GM12878 (cell line): ENCODE measurements at regions not wholly inside any gene's neighbourhood (a gene's known extent, or its start where the extent isn't known, plus 50 kb on each side); places are given as distances from the start of the nearest gene placed in this dataset.

Experiments used
- ATAC-seq: fragments of 200-7000 bp; cut with Tn5 transposase; 3 replicates; pipeline ENCODE4 v1.9.1; 2020; ENCODE audit warnings: mild to moderate bottlenecking, moderate library complexity
- BruUV-seq: library from RNA; stranded (reverse); fragments of 400-500 nt; replicated peaks from 2 replicates; lab custom pipeline; 2021; lab: Mats Ljungman, UMichigan
- CTCF ChIA-PET: fragments of 300-600 bp; sonication (Branson Sonifier 250); formaldehyde crosslinking; extraction: SDS; loops from one replicate; lab custom pipeline; 2021; ENCODE audit warnings: inconsistent platforms; lab: Yijun Ruan, JAX
- POLR2A ChIA-PET: fragments of 350-600 bp; formaldehyde crosslinking; extraction: SDS; loops from one replicate; lab custom pipeline; 2021; ENCODE audit warnings: inconsistent platforms; lab: Charles Lee
- RAD21 ChIA-PET: fragments of 300-600 bp; sonication (Branson Sonifier 250); formaldehyde crosslinking; loops from one replicate; lab custom pipeline; 2023; ENCODE audit warnings: antibody characterized with exemption; ENCODE audit not compliant: unreplicated experiment; lab: Charles Lee
- SMC1A ChIA-PET: fragments of 300-600 bp; sonication (Branson Sonifier 250); formaldehyde crosslinking; loops from one replicate; lab custom pipeline; 2023; ENCODE audit not compliant: unreplicated experiment, uncharacterized antibody; lab: Charles Lee
- DNase-seq: peaks from one replicate; pipeline ENCODE4 v3.0.0-alpha.2; 2011; ENCODE audit warnings: low read depth, low spot score
- FAIRE-seq: peaks from 3 replicates; lab custom pipeline; 2011; peaks lifted over from hg19 to GRCh38; lab: Jason Lieb, UNC
- H2AFZ ChIP-seq: 2 replicates; pipeline ENCODE4 v1.6.0; 2011; ENCODE audit warnings: low read depth, low read length, control low read depth; ENCODE audit not compliant: control insufficient read depth
- H3K27ac ChIP-seq: 2 replicates; pipeline ENCODE4 v1.5.1; 2011; ENCODE audit warnings: control low read depth; ENCODE audit not compliant: control insufficient read depth, insufficient read depth
- H3K27me3 ChIP-seq, 2 experiments: replicated peaks in 1 of 2; 2 replicates each; pipeline versions ENCODE4 v1.6.0 to v1.6.1; 2011; ENCODE audit warnings: low read length in 1 of 2; ENCODE audit not compliant: control insufficient read depth in 2 of 2, insufficient read depth in 2 of 2
- H3K36me3 ChIP-seq, 2 experiments: 2 replicates each; pipeline ENCODE4 v1.5.1; 2011; ENCODE audit warnings: low read length in 1 of 2; ENCODE audit not compliant: control insufficient read depth in 2 of 2, insufficient read depth in 2 of 2
- H3K4me1 ChIP-seq: 2 replicates; pipeline ENCODE4 v1.6.1; 2011; ENCODE audit warnings: mild to moderate bottlenecking, low read length, moderate library complexity, mixed read lengths; ENCODE audit not compliant: control insufficient read depth, insufficient read depth
- H3K4me2 ChIP-seq: 2 replicates; pipeline ENCODE4 v1.6.0; 2011; ENCODE audit warnings: control low read depth; ENCODE audit not compliant: control insufficient read depth, insufficient read depth
- H3K4me3 ChIP-seq: fragments of 200-600 bp; sonication (generic); 2 replicates; pipeline ENCODE4 v1.5.1; 2016
- H3K79me2 ChIP-seq: 2 replicates; pipeline ENCODE4 v1.6.0; 2011; ENCODE audit warnings: low read length; ENCODE audit not compliant: control insufficient read depth, insufficient read depth
- H3K9ac ChIP-seq: 2 replicates; pipeline ENCODE4 v1.8.0; 2011; ENCODE audit warnings: low read length, control low read depth, mixed read lengths; ENCODE audit not compliant: control insufficient read depth, insufficient read depth
- H3K9me3 ChIP-seq: replicated peaks from 3 replicates; pipeline ENCODE4 v1.5.1; 2011; ENCODE audit warnings: mild to moderate bottlenecking, low read length; ENCODE audit not compliant: control insufficient read depth, insufficient read depth
- H4K20me1 ChIP-seq: 2 replicates; pipeline ENCODE4 v1.6.0; 2011; ENCODE audit not compliant: control insufficient read depth, insufficient read depth
- CBX3 ChIP-seq: fragments of 200-600 bp; sonication (generic); IDR thresholded peaks from 2 replicates; pipeline ENCODE4 v1.6.1; 2016; ENCODE audit warnings: low read depth, borderline replicate concordance
- CBX5 ChIP-seq: sonication (generic); IDR thresholded peaks from 2 replicates; pipeline ENCODE4 v1.6.1; 2016; ENCODE audit warnings: low read depth, moderate library complexity, mild to moderate bottlenecking, inconsistent platforms
- EGR1 ChIP-seq, 2 experiments: IDR thresholded peaks; 1 replicate in 1 of 2; 2 replicates in 1 of 2; pipeline ENCODE4 v1.6.1; 2011 to 2012; ENCODE audit warnings: low read depth in 2 of 2, low read length in 2 of 2, borderline replicate concordance in 1 of 2, mild to moderate bottlenecking in 1 of 2, moderate library complexity in 1 of 2
- ETV6 ChIP-seq, 2 experiments: fragments of 450-650 bp in 1 of 2; IDR thresholded peaks in 1 of 2; conservative IDR thresholded peaks in 1 of 2; 2 replicates each; pipeline ENCODE4 v1.6.1; 2014; ENCODE audit warnings: antibody characterized with exemption in 1 of 2, borderline replicate concordance in 1 of 2, low read depth in 1 of 2, mild to moderate bottlenecking in 1 of 2, moderate library complexity in 1 of 2
- KAT2A ChIP-seq: conservative IDR thresholded peaks from 2 replicates; pipeline ENCODE4 v1.6.1; 2011; ENCODE audit warnings: low read depth, low read length; ENCODE audit not compliant: control insufficient read depth
- PAX8 ChIP-seq: fragments of 450-650 bp; IDR thresholded peaks from 2 replicates; pipeline ENCODE4 v1.6.1; 2017; ENCODE audit warnings: mild to moderate bottlenecking, moderate library complexity
- PML ChIP-seq: IDR thresholded peaks from 2 replicates; pipeline ENCODE4 v1.6.1; 2012; ENCODE audit warnings: low read length, inconsistent platforms
- RAD21 ChIP-seq: IDR thresholded peaks from 2 replicates; pipeline ENCODE4 v1.6.1; 2011; ENCODE audit warnings: mild to moderate bottlenecking, low read depth, low read length, moderate library complexity; ENCODE audit not compliant: insufficient read depth
- RCOR1 ChIP-seq: conservative IDR thresholded peaks from 2 replicates; pipeline ENCODE4 v1.6.1; 2012; ENCODE audit warnings: low read depth, low read length, improper control_type of control experiment
- STAT1 ChIP-seq: fragments of 450-650 bp; conservative IDR thresholded peaks from 2 replicates; pipeline ENCODE4 v1.6.1; 2014; ENCODE audit warnings: antibody characterized with exemption, mild to moderate bottlenecking
- USF1 ChIP-seq: IDR thresholded peaks from 2 replicates; pipeline ENCODE4 v1.6.1; 2011; ENCODE audit warnings: borderline replicate concordance, low read depth, mild to moderate bottlenecking, moderate library complexity, mixed read lengths, low read length; ENCODE audit not compliant: insufficient read depth; ENCODE audit errors: extremely low read length
- ZNF217 ChIP-seq: fragments of 450-650 bp; IDR thresholded peaks from 2 replicates; pipeline ENCODE4 v1.6.1; 2017; ENCODE audit warnings: antibody characterized with exemption, mild to moderate bottlenecking
- WGBS: methylation state at CpG from one replicate; pipeline ENCODE4 v1.1.6; 2016; ENCODE audit warnings: low lambda C conversion rate; ENCODE audit not compliant: insufficient replicate concordance, insufficient coverage; ENCODE audit errors: missing lambda C conversion rate; 5-methylcytosine and 5-hydroxymethylcytosine counted together
- in situ Hi-C: fragments of 300-500 bp; cut with MboI; formaldehyde crosslinking; loops from 9 replicates; pipeline ENCODE4 v1.14.3; 2018; ENCODE audit warnings: mixed read lengths
- intact Hi-C: fragments of 100-400 bp; cut with micrococcal nuclease; formaldehyde crosslinking; loops from one replicate; pipeline ENCODE4 v1.14.2; 2022; ENCODE audit not compliant: unreplicated experiment
- TF ChIP-seq, protein P1 (sequence below): fragments of 450-650 bp; formaldehyde crosslinking; IDR thresholded peaks from 2 replicates; pipeline ENCODE4 v1.5.0; 2022; ENCODE audit warnings: mild to moderate bottlenecking, missing genetic modification characterization
- TF ChIP-seq, protein P2 (sequence below): IDR thresholded peaks from 2 replicates; pipeline ENCODE4 v1.6.1; 2012; ENCODE audit warnings: low read depth, low read length, improper control_type of control experiment

DNA sequence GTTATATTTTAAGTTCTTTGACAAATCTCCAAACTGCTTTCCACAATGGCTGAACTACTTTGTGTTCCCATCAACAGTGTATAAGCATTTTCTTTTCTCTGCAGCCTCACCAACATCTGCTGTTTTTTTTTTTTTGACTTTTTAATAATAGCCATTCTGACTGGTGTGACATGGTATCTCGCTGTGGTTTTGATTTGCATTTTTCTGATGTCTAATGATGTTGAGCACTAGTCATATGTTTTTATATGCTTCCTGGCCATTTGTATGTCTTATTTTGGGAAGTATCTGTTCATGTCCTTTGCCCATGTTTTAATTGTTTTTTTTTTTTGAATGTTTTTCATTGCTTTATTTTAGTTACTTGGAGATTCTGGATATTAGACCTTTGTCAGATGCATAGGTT, 196.6 kb downstream of the PLK2 start (continued):
- TF ChIP-seq, protein P1, sequence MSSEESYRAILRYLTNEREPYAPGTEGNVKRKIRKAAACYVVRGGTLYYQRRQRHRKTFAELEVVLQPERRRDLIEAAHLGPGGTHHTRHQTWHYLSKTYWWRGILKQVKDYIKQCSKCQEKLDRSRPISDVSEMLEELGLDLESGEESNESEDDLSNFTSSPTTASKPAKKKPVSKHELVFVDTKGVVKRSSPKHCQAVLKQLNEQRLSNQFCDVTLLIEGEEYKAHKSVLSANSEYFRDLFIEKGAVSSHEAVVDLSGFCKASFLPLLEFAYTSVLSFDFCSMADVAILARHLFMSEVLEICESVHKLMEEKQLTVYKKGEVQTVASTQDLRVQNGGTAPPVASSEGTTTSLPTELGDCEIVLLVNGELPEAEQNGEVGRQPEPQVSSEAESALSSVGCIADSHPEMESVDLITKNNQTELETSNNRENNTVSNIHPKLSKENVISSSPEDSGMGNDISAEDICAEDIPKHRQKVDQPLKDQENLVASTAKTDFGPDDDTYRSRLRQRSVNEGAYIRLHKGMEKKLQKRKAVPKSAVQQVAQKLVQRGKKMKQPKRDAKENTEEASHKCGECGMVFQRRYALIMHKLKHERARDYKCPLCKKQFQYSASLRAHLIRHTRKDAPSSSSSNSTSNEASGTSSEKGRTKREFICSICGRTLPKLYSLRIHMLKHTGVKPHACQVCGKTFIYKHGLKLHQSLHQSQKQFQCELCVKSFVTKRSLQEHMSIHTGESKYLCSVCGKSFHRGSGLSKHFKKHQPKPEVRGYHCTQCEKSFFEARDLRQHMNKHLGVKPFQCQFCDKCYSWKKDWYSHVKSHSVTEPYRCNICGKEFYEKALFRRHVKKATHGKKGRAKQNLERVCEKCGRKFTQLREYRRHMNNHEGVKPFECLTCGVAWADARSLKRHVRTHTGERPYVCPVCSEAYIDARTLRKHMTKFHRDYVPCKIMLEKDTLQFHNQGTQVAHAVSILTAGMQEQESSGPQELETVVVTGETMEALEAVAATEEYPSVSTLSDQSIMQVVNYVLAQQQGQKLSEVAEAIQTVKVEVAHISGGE (CRISPR knock-in tag), result no peak
- no peak for TF ChIP-seq RCOR1
- no peak for TF ChIP-seq USF1
- TF ChIP-seq RAD21, result no peak
- no peak for TF ChIP-seq STAT1
- TF ChIP-seq, protein P2, sequence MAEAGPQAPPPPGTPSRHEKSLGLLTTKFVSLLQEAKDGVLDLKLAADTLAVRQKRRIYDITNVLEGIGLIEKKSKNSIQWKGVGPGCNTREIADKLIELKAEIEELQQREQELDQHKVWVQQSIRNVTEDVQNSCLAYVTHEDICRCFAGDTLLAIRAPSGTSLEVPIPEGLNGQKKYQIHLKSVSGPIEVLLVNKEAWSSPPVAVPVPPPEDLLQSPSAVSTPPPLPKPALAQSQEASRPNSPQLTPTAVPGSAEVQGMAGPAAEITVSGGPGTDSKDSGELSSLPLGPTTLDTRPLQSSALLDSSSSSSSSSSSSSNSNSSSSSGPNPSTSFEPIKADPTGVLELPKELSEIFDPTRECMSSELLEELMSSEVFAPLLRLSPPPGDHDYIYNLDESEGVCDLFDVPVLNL, result no peak
- no peak for TF ChIP-seq PML

DNA sequence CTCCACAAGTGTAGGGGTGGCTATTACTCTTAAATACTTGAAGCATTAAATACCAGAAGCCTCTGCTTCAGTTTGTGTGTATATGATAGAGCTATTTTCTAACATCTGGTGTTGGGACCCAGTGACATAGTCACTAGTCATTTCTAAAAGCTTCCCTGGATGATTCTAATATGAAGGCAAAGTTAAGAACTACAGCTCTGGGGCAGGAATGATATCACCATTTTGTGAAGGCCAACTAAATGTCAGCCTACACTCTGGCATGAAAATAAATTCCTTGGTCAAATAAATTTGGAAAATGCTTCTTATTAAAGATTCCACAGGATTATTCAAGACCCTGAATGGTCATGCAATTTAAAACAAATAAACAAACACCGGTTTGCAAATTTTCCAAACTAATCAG, 197.7 kb downstream of the PLK2 start:
- H3K79me2 ChIP-seq, result no peaks in the 10 kb centered on the region
- intact Hi-C loops (no loop called here), in situ Hi-C loops (no loop called here)
- 90% methylated on average over 1 of the region's 1 CpG for WGBS
- ChIA-PET RAD21 (no interaction called here), CTCF (no interaction called here), SMC1A (no interaction called here), POLR2A (no interaction called here)
- H3K4me2 ChIP-seq, result no peak overlapping the region
- no peak overlapping the region for H3K4me3 ChIP-seq
- no peaks in the 10 kb centered on the region for H3K27me3 ChIP-seq
- no peak overlapping the region for H3K9ac ChIP-seq
- H3K9me3 ChIP-seq, result no peaks in the 10 kb centered on the region
- no peak for TF ChIP-seq CBX3
- TF ChIP-seq EGR1 (IDR thresholded peaks at IDR 0.05; ENCODE audit: borderline replicate concordance in 1 of 2, low read depth in 2 of 2, low read length in 2 of 2), result no peak
- no peak for TF ChIP-seq ZNF217
- TF ChIP-seq PAX8, result no peak
- TF ChIP-seq CBX5, result no peak
- no peak for TF ChIP-seq KAT2A
- TF ChIP-seq ETV6 (conservative IDR thresholded peaks at IDR 0.05 in 1 of 2, IDR thresholded peaks at IDR 0.05 in 1 of 2; ENCODE audit: borderline replicate concordance in 1 of 2, low read depth in 1 of 2), result no peak
- H3K4me1 ChIP-seq, result no peaks in the 10 kb centered on the region
- ATAC-seq, result no peak
- H3K27ac ChIP-seq, result no peak overlapping the region
- H2AFZ ChIP-seq, result no peak overlapping the region
- no peaks in the 10 kb centered on the region for H3K36me3 ChIP-seq
- BruUV-seq, result no TSS peak
- no peak for FAIRE-seq
- no peak for DNase-seq
- H4K20me1 ChIP-seq, result no peaks in the 10 kb centered on the region
